GM19463 (cell line): ENCODE measurements at regions not wholly inside any gene's neighbourhood (a gene's known extent, or its start where the extent isn't known, plus 50 kb on each side); places are given as distances from the start of the nearest gene placed in this dataset.

ENCODE experiments used
- ATAC-seq: cut with Tn5 transposase; IDR thresholded peaks from one replicate; pipeline ENCODE4 v1.9.1; 2021; ENCODE audit warnings: mild to moderate bottlenecking, moderate library complexity; ENCODE audit not compliant: unreplicated experiment

- ATAC-seq = no peak
Observed at GRCh38 chr2:125837128-125837527, 818.8 kb upstream of the GYPC start.

DNA sequence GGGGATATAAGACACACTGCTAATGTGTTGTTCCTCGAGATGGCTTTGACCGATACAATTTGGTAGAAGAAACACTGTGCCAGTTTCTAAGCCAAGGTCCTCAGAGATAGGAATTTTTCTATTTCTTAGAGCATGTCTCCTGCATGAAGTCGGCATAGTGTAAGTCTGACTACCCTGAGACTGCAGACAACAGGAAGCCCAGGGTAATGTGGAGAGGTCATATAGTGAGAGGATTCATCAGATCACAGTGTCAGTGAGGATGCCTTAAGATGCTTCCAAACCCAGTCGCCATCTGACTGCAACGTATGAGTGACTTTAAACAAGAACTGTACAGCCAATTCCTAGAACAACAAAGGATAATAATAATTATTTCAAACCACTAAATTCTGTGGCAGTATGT lies 818.3 kb upstream of the GYPC start:
- ATAC-seq = no peak

DNA sequence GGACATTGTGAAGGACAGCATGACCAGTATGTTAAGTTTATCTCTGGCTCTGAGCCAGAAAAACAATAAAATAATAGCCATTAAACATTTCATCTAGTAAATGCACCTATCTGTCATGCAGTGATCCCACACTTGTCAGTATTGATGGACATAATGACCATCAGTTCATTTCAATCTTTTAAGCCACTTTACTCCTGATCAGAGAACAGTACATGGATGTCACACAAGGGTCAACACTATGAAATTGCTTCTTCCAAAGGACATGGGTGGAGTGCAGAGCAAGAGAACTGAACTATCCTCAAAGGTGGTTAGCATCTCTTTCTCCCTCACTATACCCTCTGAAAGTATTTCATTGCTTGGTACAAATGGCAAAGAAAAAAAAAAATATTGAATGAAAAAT lies 816.0 kb upstream of the GYPC start:
- ATAC-seq = no peak

- no peak for ATAC-seq
Observed at GRCh38 chr2:125842041-125842440, 813.9 kb upstream of the GYPC start.

GRCh38 chr2:125850541-125850940 lies 805.4 kb upstream of the GYPC start:
- no peak for ATAC-seq

DNA sequence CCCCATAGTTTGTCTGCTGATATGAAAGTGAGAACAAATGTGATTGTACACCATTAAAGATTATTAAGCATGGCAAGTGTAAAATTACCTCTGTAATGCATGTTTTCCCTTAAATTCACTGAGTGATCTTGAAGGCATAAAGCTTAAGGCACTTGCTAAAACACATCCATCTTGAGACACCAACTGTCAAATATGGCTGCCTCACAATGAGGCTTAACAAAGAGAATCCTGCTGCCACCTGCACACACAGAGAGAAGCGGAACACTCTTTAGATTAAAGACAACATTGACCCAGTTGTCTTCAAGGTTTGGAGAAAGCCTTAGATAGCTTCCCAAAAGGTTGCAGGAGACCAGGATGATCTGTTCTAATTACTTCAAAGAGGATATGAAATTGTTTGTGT lies 803.6 kb upstream of the GYPC start:
- ATAC-seq = no peak

- ATAC-seq = no peak
Observed at GRCh38 chr2:125853626-125854025, 802.3 kb upstream of the GYPC start.

GRCh38 chr2:125855204-125855603 lies 800.8 kb upstream of the GYPC start:
- ATAC-seq = no peak

- ATAC-seq = no peak
Observed at GRCh38 chr2:125857971-125858794, 797.8 kb upstream of the GYPC start.

DNA sequence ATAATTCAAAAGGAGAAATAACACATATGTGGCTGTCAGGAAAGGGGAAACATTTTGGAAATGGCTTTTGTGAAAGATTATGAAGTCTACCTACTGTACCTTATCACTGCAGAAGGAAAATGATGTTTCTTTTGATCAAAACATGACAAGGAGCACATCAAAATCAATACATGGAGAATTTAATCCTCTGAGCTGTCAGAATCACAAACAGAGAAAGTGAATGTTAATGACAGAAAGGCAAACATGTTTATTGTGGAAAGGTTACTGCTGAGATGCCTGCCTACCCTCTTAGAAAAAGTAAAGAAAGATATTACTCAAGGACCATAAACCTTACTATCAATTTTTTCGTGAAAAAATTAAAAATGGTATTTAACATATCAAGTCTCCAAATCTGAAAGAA lies 794.5 kb upstream of the GYPC start:
- ATAC-seq = no peak

- no peak for ATAC-seq
Observed at GRCh38 chr2:125867908-125868307, 788.0 kb upstream of the GYPC start.

DNA sequence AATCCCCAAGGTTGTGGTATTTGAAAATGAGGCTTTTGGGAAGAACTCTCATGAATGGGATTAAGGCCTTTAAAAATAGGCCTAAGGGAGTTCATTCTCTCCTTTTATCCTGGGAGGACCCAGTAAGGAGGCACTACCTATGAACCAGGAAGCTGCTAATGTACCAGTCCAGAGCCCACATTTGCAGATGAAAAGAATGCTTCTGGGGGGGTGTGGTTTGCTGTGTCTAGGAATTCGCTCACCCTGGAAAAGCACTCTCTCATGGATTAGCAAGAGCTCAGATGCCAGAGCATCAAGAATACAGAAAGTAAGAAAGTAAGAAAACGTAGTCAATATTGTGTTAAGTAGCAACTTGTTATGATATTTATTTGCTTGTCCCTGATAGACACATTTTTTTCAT lies 785.7 kb upstream of the GYPC start:
- no peak for ATAC-seq

DNA sequence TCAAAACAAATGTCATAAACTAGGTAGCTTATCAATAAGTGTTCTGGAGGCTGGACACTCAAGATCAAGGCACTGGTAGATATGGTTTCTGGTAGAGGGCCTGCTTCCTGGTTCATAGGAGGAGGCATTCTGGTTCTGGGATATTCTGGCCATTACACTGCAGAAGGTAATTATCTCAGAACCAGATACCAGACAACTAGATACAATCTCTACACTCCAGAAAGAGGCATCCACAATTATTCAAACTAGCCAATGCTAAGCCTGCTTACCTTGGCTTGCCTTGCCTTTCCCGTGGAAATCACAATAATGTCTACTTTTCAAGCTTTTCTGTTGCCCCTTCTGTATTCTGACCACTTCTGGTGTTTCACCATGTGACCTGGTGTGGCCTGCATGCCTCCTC lies 785.2 kb upstream of the GYPC start:
- no peak for ATAC-seq

GRCh38 chr2:125874564-125874963 lies 781.4 kb upstream of the GYPC start:
- ATAC-seq = no peak

GRCh38 chr2:125885340-125885739 lies 770.6 kb upstream of the GYPC start:
- no peak for ATAC-seq

- no peak for ATAC-seq
Observed at GRCh38 chr2:125886153-125886552, 769.8 kb upstream of the GYPC start.

DNA sequence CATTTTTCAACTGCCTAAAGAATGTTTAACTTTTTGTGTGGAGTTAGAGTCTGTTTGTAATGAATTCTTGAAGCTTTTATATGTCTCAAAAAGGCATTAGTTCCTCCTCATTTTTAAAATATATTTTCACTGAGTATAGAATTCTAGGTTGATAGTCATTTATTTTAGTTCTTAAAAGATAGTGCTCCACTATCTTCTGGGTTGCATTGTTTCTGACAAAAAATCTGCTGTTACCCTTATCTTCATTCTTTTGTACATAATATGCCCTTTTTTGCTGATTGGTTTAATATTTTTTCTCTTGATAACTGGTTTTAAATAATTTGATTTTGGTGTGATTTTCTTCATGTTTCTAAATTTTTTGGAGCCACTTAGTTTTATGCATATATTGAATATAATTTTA lies 754.7 kb upstream of the GYPC start:
- ATAC-seq = no peak

GRCh38 chr2:125925891-125926546 lies 729.9 kb upstream of the GYPC start:
- ATAC-seq = no peak

- no peak for ATAC-seq
Observed at GRCh38 chr2:125935559-125935958, 720.4 kb upstream of the GYPC start.

DNA sequence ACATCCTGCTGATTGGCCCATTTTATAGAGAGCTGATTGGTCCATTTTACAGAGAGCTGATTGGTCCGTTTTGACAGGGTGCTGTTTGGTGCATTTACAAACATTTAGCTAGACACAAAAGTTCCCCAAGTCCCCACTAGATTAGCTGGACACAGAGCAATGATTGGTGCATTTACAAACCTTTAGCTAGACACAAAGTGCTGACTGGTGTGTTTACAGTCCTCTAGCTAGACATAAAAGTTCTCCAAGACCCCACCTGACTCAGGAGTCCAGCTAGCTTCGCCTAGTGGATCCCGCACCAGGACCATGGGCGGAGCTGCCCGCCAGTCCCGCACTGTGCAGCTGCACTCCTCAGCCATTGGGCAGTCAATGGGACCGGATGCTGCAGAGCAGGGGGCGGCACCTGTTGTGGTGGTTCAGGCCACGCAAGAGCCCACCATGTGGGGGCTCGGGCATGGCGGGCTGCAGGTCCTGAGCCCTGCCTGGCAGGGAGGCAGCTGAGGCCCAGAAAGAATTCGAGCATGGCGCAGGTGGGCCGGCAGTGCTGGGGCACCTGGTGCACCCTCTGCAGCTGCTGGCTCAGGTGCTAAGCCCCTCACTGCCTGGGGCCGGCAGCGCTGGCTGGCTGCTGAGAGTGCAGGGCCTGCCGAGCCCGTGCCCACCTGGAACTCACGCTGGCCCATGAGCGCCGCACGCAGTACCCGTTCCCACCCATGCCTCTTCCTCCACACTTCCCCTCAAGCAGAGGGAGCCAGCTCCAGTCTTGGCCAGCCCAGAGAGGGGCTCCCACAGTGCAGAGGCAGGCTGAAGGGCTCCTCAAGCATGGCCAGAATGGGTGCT lies 713.2 kb upstream of the GYPC start:
- no peak for ATAC-seq

DNA sequence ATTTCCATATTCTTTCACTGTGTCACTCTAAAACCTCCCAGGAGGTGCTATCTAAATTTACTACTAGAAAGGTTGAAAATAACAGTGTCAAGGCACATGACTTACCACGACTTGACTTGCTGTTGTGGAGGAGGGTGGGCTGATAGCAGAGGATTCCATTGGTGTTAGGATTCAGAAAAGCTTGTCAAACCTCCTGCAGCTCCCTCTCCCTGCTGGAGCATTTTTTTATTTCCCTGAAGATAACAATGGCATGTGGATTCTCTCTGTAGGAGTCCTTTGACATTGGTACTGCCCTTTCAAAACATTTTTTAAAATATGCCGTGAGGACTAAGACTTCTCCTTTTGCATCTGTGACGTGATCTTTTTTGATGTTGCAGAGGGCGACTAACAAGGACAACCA lies 696.9 kb upstream of the GYPC start:
- no peak for ATAC-seq

DNA sequence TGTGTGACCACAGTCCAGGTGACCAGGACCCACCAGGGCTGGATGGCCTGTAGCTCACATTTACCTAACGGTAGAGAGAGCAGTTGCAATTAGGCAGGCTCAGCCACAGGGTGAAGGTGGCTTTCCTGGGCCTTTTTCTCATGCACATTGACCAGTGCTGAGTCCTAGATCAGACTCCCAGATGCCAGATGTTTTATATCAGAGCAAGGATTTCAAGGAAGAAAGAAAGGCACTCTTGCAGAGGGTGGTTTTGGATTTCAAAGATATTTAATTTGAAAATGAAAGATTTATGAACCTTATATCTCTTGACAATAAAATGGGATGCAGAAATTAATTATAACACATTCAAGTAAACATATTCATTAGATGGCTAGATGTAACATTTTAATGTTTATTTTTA lies 694.2 kb upstream of the GYPC start:
- ATAC-seq = no peak
